Retina (tissue), 1 donor: ENCODE measurements at regions not wholly inside any gene's neighbourhood (a gene's known extent, or its start where the extent isn't known, plus 50 kb on each side); places are given as distances from the start of the nearest gene placed in this dataset.
"Not testable (repeated sequence)": the region's sequence is repeated elsewhere in the genome, so short reads cannot be mapped to it uniquely, and the experiment has no call there.

ENCODE experiments used
- DNase-seq: peaks from one replicate; pipeline ENCODE4 v3.0.0-alpha.2; 2016

- DNase-seq: no peak
Observed at GRCh38 chr1:29550119-29550841, 314.0 kb downstream of the PTPRU start.

GRCh38 chr1:29549728-29550118, 313.4 kb downstream of the PTPRU start:
- DNase-seq: not testable (repeated sequence)

GRCh38 chr1:29549001-29549400, 312.7 kb downstream of the PTPRU start:
- DNase-seq: no peak

- no peak for DNase-seq
Observed at GRCh38 chr1:29548091-29548490, 311.8 kb downstream of the PTPRU start.

- DNase-seq: no peak
Observed at GRCh38 chr1:29547300-29547699, 311.0 kb downstream of the PTPRU start.

- no peak for DNase-seq
Observed at GRCh38 chr1:29546496-29546895, 310.2 kb downstream of the PTPRU start.

- no peak for DNase-seq
Observed at GRCh38 chr1:29544406-29544805, 308.1 kb downstream of the PTPRU start.

- DNase-seq: no peak
Observed at GRCh38 chr1:29543586-29543985, 307.3 kb downstream of the PTPRU start.

- DNase-seq: no peak
Observed at GRCh38 chr1:29542548-29542947, 306.2 kb downstream of the PTPRU start.

- no peak for DNase-seq
Observed at GRCh38 chr1:29541631-29542030, 305.3 kb downstream of the PTPRU start.

- DNase-seq: no peak
Observed at GRCh38 chr1:29540801-29541357, 304.6 kb downstream of the PTPRU start.

- DNase-seq: no peak
Observed at GRCh38 chr1:29539971-29540370, 303.6 kb downstream of the PTPRU start.

GRCh38 chr1:29538586-29538985, 302.3 kb downstream of the PTPRU start:
- DNase-seq: no peak

GRCh38 chr1:29532751-29533150, 296.4 kb downstream of the PTPRU start:
- DNase-seq: no peak

GRCh38 chr1:29532285-29532684, 296.0 kb downstream of the PTPRU start:
- no peak for DNase-seq

- DNase-seq: no peak
Observed at GRCh38 chr1:29531596-29531995, 295.3 kb downstream of the PTPRU start.

- DNase-seq: no peak
Observed at GRCh38 chr1:29529677-29530278, 293.5 kb downstream of the PTPRU start.

- no peak for DNase-seq
Observed at GRCh38 chr1:29527314-29528004, 291.1 kb downstream of the PTPRU start.

- DNase-seq: no peak
Observed at GRCh38 chr1:29525941-29526340, 289.6 kb downstream of the PTPRU start.

- DNase-seq: no peak
Observed at GRCh38 chr1:29524285-29525065, 288.2 kb downstream of the PTPRU start.

- DNase-seq: no peak
Observed at GRCh38 chr1:29523576-29523975, 287.3 kb downstream of the PTPRU start.

- no peak for DNase-seq
Observed at GRCh38 chr1:29523136-29523535, 286.8 kb downstream of the PTPRU start.
